Right atrium auricular region (tissue), 2 donors: ENCODE measurements at regions not wholly inside any gene's neighbourhood (a gene's known extent, or its start where the extent isn't known, plus 50 kb on each side); places are given as distances from the start of the nearest gene placed in this dataset.
A peak's percentile ranks its signal among the peaks of the same experiment; 100 is the strongest.

Experiments used
- DNase-seq: peaks from one replicate; pipeline ENCODE4 v3.0.0-alpha.2; 2019; ENCODE audit warnings: low spot score
- H3K27ac ChIP-seq, 2 donors: fragments of 200-600 bp; sonication (generic); 1 replicate in 1 of 2; 2 replicates in 1 of 2; pipeline ENCODE4 v1.5.1; 2016 to 2019
- H3K27me3 ChIP-seq, 2 donors: fragments of 200-600 bp; sonication (generic); one replicate each; pipeline versions ENCODE4 v1.5.1 to v1.6.0; 2017 to 2019
- H3K36me3 ChIP-seq: fragments of 200-600 bp; sonication (generic); one replicate; pipeline ENCODE4 v1.5.1; 2016
- H3K4me1 ChIP-seq, 2 donors: fragments of 200-600 bp; sonication (generic); one replicate each; pipeline versions ENCODE4 v1.5.1 to v1.6.0; 2017 to 2019
- H3K4me3 ChIP-seq, 2 donors: fragments of 200-600 bp; sonication (generic); 1 replicate in 1 of 2; 2 replicates in 1 of 2; pipeline ENCODE4 v1.5.1; 2017 to 2019; ENCODE audit warnings: mild to moderate bottlenecking in 1 of 2, moderate library complexity in 1 of 2
- H3K9me3 ChIP-seq, 2 donors: fragments of 200-600 bp; sonication (generic); one replicate each; pipeline ENCODE4 v1.5.1; 2019
- CTCF ChIP-seq, 2 donors: fragments of 200-600 bp; sonication (generic); IDR thresholded peaks; one replicate each; pipeline ENCODE4 v1.5.1; 2019; ENCODE audit warnings: antibody characterized with exemption in 2 of 2

- H3K36me3 ChIP-seq: no peaks in the 10 kb centered on the region
- peak; percentile 53 for DNase-seq
- no peaks in the 10 kb centered on the region for H3K27me3 ChIP-seq
- H3K4me3 ChIP-seq: no peak overlapping the region
- peak overlapping the region in 1 of 2 donors; percentile 52 for H3K27ac ChIP-seq
- no peak for TF ChIP-seq CTCF (IDR thresholded peaks at IDR 0.05)
- H3K9me3 ChIP-seq: no peaks in the 10 kb centered on the region
- peaks cover 0 to 27% of the 10 kb centered on the region in 2 donors for H3K4me1 ChIP-seq
Measured at GRCh38 chr14:100438678-100439592, 115.8 kb downstream of the SLC25A47 start.

GRCh38 chr14:100439781-100440180 is 116.6 kb downstream of the SLC25A47 start:
- Histone ChIP-seq H3K27me3 (no peaks in the 10 kb centered on the region), H3K4me1 (peaks cover 0 to 27% of the 10 kb centered on the region in 2 donors), H3K9me3 (no peaks in the 10 kb centered on the region), H3K27ac (peak overlapping the region; percentile 52 to 63), H3K4me3 (no peak overlapping the region), H3K36me3 (no peaks in the 10 kb centered on the region)
- TF ChIP-seq CTCF (IDR thresholded peaks at IDR 0.05): no peak
- peak; percentile 62 for DNase-seq

GRCh38 chr14:100440207-100440631 is 117.1 kb downstream of the SLC25A47 start:
- peak; percentile 26 to 75 for TF ChIP-seq CTCF (IDR thresholded peaks at IDR 0.05)
- H3K4me1 ChIP-seq: peaks cover 0 to 27% of the 10 kb centered on the region in 2 donors
- H3K9me3 ChIP-seq: no peaks in the 10 kb centered on the region
- no peaks in the 10 kb centered on the region for H3K36me3 ChIP-seq
- H3K27ac ChIP-seq: peak overlapping the region; percentile 52 to 63
- no peaks in the 10 kb centered on the region for H3K27me3 ChIP-seq
- DNase-seq: peak; percentile 85
- no peak overlapping the region for H3K4me3 ChIP-seq

GRCh38 chr14:100440758-100441203 is 117.6 kb downstream of the SLC25A47 start:
- Histone ChIP-seq H3K36me3 (no peaks in the 10 kb centered on the region), H3K27ac (peak overlapping the region; percentile 52 to 63), H3K27me3 (no peaks in the 10 kb centered on the region), H3K4me3 (no peak overlapping the region), H3K4me1 (peaks cover 0 to 27% of the 10 kb centered on the region in 2 donors), H3K9me3 (no peaks in the 10 kb centered on the region)
- peak; percentile 52 for DNase-seq
- no peak for TF ChIP-seq CTCF (IDR thresholded peaks at IDR 0.05)

GRCh38 chr14:100441271-100441947 is 118.3 kb downstream of the SLC25A47 start:
- peaks cover 0 to 27% of the 10 kb centered on the region in 2 donors for H3K4me1 ChIP-seq
- TF ChIP-seq CTCF (IDR thresholded peaks at IDR 0.05): no peak
- peak; percentile 13 for DNase-seq
- H3K9me3 ChIP-seq: no peaks in the 10 kb centered on the region
- H3K27me3 ChIP-seq: no peaks in the 10 kb centered on the region
- no peak overlapping the region for H3K27ac ChIP-seq
- no peaks in the 10 kb centered on the region for H3K36me3 ChIP-seq
- H3K4me3 ChIP-seq: no peak overlapping the region
